ENCODE measurements at regions not wholly inside any gene's neighbourhood (a gene's known extent, or its start where the extent isn't known, plus 50 kb on each side); places are given as distances from the start of the nearest gene placed in this dataset.

DNA sequence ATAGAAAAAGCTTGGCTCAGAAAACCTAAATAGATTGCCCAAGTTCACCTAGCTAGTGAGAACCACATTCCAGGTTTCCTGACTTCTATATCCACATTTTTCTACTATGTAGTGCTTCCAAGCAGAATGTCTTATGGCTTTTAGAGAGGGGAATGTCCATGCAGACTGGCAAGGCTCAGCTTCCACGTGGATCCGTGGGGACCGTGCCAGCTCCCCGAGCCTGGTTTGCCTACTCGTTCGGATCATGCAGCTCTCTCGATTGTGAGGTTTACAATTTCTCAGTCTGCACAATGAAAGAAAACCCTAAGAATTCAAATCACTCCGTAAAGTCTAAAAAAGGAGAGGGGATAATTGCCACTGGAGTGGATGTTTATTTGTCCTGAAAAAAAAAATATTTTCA, 256.5 kb upstream of the NR4A3 start:
- 82 to 89% (median 83%) methylated on average over 8 of the region's 8 CpGs for WGBS, 3 donors
- Histone ChIP-seq H3K9me3 (no peaks in the 10 kb centered on the region), H3K27me3 (no peaks in the 10 kb centered on the region), H3K4me3 (no peak overlapping the region), H3K27ac (no peak overlapping the region), H3K36me3 (no peaks in the 10 kb centered on the region), H3K4me1 (ENCODE audit: insufficient read depth) (no peaks in the 10 kb centered on the region)
- intact Hi-C loops (cut with DNase I) = no loop called here
- no peak for TF ChIP-seq EP300 (IDR thresholded peaks at IDR 0.05)
- TF ChIP-seq POLR2A (IDR thresholded peaks at IDR 0.05) = no peak
- TF ChIP-seq, protein P1, sequence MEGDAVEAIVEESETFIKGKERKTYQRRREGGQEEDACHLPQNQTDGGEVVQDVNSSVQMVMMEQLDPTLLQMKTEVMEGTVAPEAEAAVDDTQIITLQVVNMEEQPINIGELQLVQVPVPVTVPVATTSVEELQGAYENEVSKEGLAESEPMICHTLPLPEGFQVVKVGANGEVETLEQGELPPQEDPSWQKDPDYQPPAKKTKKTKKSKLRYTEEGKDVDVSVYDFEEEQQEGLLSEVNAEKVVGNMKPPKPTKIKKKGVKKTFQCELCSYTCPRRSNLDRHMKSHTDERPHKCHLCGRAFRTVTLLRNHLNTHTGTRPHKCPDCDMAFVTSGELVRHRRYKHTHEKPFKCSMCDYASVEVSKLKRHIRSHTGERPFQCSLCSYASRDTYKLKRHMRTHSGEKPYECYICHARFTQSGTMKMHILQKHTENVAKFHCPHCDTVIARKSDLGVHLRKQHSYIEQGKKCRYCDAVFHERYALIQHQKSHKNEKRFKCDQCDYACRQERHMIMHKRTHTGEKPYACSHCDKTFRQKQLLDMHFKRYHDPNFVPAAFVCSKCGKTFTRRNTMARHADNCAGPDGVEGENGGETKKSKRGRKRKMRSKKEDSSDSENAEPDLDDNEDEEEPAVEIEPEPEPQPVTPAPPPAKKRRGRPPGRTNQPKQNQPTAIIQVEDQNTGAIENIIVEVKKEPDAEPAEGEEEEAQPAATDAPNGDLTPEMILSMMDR (IDR thresholded peaks at IDR 0.05) = no peak
- DNase-seq = no peak

- no peak for TF ChIP-seq POLR2A (IDR thresholded peaks at IDR 0.05)
- no peak for DNase-seq
- intact Hi-C loops (cut with DNase I) = no loop called here
- Histone ChIP-seq H3K36me3 (no peaks in the 10 kb centered on the region), H3K9me3 (no peaks in the 10 kb centered on the region), H3K27me3 (no peaks in the 10 kb centered on the region), H3K27ac (no peak overlapping the region), H3K4me1 (ENCODE audit: insufficient read depth) (no peaks in the 10 kb centered on the region), H3K4me3 (no peak overlapping the region)
- WGBS, 3 donors = 48 to 61% (median 55%) methylated on average over 2 of the region's 2 CpGs
These were observed 254.2 kb upstream of the NR4A3 start for GRCh38 chr9:99567436-99567835.

DNA sequence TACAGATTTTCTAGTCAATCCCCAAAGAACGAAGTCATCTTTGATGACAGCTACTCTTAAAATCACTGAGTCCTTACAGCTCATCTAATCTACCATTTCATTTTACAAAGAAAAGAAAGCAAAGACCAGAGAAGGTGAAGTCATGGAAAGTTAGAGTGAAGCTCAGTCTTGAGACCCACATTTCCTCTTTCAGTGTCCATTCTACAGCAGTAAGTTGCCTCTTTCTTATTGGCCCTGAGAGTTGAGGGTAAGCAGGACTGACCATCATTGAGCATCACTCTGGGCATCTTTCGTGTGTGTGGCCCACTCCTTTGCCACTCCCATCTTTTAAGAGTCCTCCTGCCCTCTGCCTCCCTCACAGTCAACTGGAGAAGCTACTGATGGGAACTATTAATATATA, 251.8 kb upstream of the NR4A3 start:
- no peaks in the 10 kb centered on the region for H3K36me3 ChIP-seq
- no peaks in the 10 kb centered on the region for H3K27me3 ChIP-seq
- H3K4me3 ChIP-seq = no peak overlapping the region
- H3K9me3 ChIP-seq = no peaks in the 10 kb centered on the region
- no peak for DNase-seq
- H3K4me1 ChIP-seq (ENCODE audit: insufficient read depth) = no peaks in the 10 kb centered on the region
- 78 to 82% (median 81%) methylated on average over 2 of the region's 2 CpGs for WGBS, 3 donors
- H3K27ac ChIP-seq = no peak overlapping the region
- intact Hi-C loops (cut with DNase I) = no loop called here
- TF ChIP-seq POLR2A (IDR thresholded peaks at IDR 0.05) (no peak), EP300 (IDR thresholded peaks at IDR 0.05) (no peak)
- TF ChIP-seq, protein P1 (IDR thresholded peaks at IDR 0.05) = no peak

DNA sequence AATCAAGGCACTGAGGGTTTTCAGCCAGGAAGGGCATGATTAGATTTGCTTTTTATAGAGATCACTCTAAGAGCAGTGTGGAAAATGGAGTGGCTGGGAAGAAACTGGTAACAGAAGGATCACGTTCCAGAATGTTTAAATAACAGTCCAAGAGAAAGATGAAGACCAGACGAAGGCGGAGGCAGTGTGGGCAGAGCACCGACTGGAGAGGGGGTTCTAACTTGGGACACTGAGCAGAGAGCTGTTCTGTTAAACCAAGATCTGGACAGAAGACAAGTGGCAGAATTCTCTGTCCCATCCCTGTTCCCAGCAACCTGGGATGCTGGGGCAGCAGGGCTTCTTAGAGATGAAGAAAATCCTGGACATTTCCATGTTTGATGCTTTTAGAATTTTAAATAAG, 249.1 kb upstream of the NR4A3 start:
- Histone ChIP-seq H3K4me3 (no peak overlapping the region), H3K27ac (no peak overlapping the region), H3K4me1 (ENCODE audit: insufficient read depth) (no peaks in the 10 kb centered on the region), H3K9me3 (no peaks in the 10 kb centered on the region), H3K27me3 (no peaks in the 10 kb centered on the region), H3K36me3 (no peaks in the 10 kb centered on the region)
- DNase-seq = no peak
- intact Hi-C loops (cut with DNase I) = no loop called here
- TF ChIP-seq, protein P1 (IDR thresholded peaks at IDR 0.05) = no peak
- TF ChIP-seq EP300 (IDR thresholded peaks at IDR 0.05) (no peak), POLR2A (IDR thresholded peaks at IDR 0.05) (no peak)
- WGBS, 3 donors = 52 to 53% (median 52%) methylated on average over 4 of the region's 4 CpGs

DNA sequence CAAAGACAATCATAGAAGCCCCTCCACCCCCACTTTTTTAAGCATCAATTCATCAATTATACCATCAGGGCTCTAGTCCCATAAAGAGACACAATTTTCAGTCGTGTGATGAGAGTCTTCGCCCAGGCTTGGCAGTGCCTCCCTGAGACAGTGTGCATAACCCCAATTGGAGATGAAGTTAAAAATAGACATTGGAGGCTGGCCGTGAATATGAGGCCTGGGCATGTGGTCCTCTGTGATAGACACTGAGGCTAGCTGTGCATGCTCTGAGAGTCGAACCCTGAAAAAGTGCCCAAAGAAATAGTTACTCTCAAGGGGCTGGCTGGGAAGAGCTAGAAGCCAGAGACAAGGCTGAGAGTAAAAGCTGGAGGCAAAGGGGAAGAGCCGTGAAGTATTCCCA, 248.6 kb upstream of the NR4A3 start:
- DNase-seq = no peak
- TF ChIP-seq, protein P1 (IDR thresholded peaks at IDR 0.05) = no peak
- H3K4me3 ChIP-seq = no peak overlapping the region
- H3K27ac ChIP-seq = no peak overlapping the region
- no peaks in the 10 kb centered on the region for H3K27me3 ChIP-seq
- H3K36me3 ChIP-seq = no peaks in the 10 kb centered on the region
- H3K4me1 ChIP-seq (ENCODE audit: insufficient read depth) = no peaks in the 10 kb centered on the region
- H3K9me3 ChIP-seq = no peaks in the 10 kb centered on the region
- intact Hi-C loops (cut with DNase I) = no loop called here
- 53 to 59% (median 57%) methylated on average over 5 of the region's 5 CpGs for WGBS, 3 donors
